GM12878 (cell line): ENCODE measurements at regions not wholly inside any gene's neighbourhood (a gene's known extent, or its start where the extent isn't known, plus 50 kb on each side); places are given as distances from the start of the nearest gene placed in this dataset.

Experiments
- ATF2 ChIP-seq: IDR thresholded peaks from 2 replicates; pipeline ENCODE4 v1.6.1; 2012; ENCODE audit warnings: low read length, inconsistent platforms
- BCLAF1 ChIP-seq: fragments of 450-650 bp; IDR thresholded peaks from 2 replicates; pipeline ENCODE4 v1.6.1; 2017; ENCODE audit warnings: antibody characterized with exemption, mild to moderate bottlenecking, moderate library complexity
- BRCA1 ChIP-seq: IDR thresholded peaks from 2 replicates; pipeline ENCODE4 v1.6.1; 2011; ENCODE audit warnings: low read depth, low read length, improper control_type of control experiment
- MTA3 ChIP-seq: IDR thresholded peaks from 2 replicates; pipeline ENCODE4 v1.6.1; 2012; ENCODE audit warnings: low read length, inconsistent platforms, borderline replicate concordance
- NBN ChIP-seq: fragments of 450-650 bp; IDR thresholded peaks from 2 replicates; pipeline ENCODE4 v1.6.1; 2016
- NFIC ChIP-seq: IDR thresholded peaks from 2 replicates; pipeline ENCODE4 v1.6.1; 2012; ENCODE audit warnings: low read depth, mild to moderate bottlenecking, inconsistent platforms, low read length, moderate library complexity
- RELA ChIP-seq: fragments of 450-650 bp; IDR thresholded peaks from 2 replicates; pipeline ENCODE4 v1.8.0; 2014; ENCODE audit warnings: borderline replicate concordance; ENCODE audit not compliant: partially characterized antibody
- TARDBP ChIP-seq: IDR thresholded peaks from 2 replicates; pipeline ENCODE4 v1.6.1; 2016; ENCODE audit warnings: borderline replicate concordance
- ZBTB4 ChIP-seq: fragments of 450-650 bp; formaldehyde crosslinking; IDR thresholded peaks from 2 replicates; pipeline ENCODE4 v1.4.0; 2022; ENCODE audit warnings: mild to moderate bottlenecking, moderate library complexity
- ZNF24 ChIP-seq: fragments of 450-650 bp; IDR thresholded peaks from 2 replicates; pipeline ENCODE4 v1.6.1; 2017; ENCODE audit warnings: antibody characterized with exemption, mild to moderate bottlenecking
- TF ChIP-seq, protein P1 (sequence below), 3 experiments: IDR thresholded peaks in 2 of 3; conservative IDR thresholded peaks in 1 of 3; 2 replicates each; pipeline ENCODE4 v1.5.1; 2011; ENCODE audit warnings: low read depth in 3 of 3, low read length in 3 of 3, mild to moderate bottlenecking in 3 of 3, control low read depth in 2 of 3, moderate library complexity in 2 of 3, inconsistent platforms in 1 of 3, mixed read lengths in 1 of 3; ENCODE audit not compliant: control insufficient read depth in 2 of 3, insufficient read depth in 1 of 3; ENCODE audit errors: extremely low read depth in 1 of 3
- TF ChIP-seq, protein P2 (sequence below): IDR thresholded peaks from 2 replicates; pipeline ENCODE4 v1.6.1; 2012; ENCODE audit warnings: low read depth, low read length, improper control_type of control experiment
- TF ChIP-seq, protein P3 (sequence below): fragments of 450-650 bp; IDR thresholded peaks from 2 replicates; pipeline ENCODE4 v1.6.1; 2016; ENCODE audit warnings: mild to moderate bottlenecking

GRCh38 chr2:75865702-75866101, 155.0 kb upstream of the GCFC2 start:
- TF ChIP-seq BRCA1 (no peak), NBN (no peak), BCLAF1 (no peak), NFIC (no peak), MTA3 (no peak), ZBTB4 (CRISPR knock-in tag) (no peak), RELA (no peak), TARDBP (no peak), ZNF24 (no peak), ATF2 (no peak)
- TF ChIP-seq, protein P1, sequence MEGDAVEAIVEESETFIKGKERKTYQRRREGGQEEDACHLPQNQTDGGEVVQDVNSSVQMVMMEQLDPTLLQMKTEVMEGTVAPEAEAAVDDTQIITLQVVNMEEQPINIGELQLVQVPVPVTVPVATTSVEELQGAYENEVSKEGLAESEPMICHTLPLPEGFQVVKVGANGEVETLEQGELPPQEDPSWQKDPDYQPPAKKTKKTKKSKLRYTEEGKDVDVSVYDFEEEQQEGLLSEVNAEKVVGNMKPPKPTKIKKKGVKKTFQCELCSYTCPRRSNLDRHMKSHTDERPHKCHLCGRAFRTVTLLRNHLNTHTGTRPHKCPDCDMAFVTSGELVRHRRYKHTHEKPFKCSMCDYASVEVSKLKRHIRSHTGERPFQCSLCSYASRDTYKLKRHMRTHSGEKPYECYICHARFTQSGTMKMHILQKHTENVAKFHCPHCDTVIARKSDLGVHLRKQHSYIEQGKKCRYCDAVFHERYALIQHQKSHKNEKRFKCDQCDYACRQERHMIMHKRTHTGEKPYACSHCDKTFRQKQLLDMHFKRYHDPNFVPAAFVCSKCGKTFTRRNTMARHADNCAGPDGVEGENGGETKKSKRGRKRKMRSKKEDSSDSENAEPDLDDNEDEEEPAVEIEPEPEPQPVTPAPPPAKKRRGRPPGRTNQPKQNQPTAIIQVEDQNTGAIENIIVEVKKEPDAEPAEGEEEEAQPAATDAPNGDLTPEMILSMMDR (IDR thresholded peaks at IDR 0.05 in 2 of 3, conservative IDR thresholded peaks at IDR 0.05 in 1 of 3; ENCODE audit: control insufficient read depth in 2 of 3, extremely low read depth in 1 of 3, insufficient read depth in 1 of 3, low read depth in 3 of 3, low read length in 3 of 3) = no peak
- TF ChIP-seq, protein P2, sequence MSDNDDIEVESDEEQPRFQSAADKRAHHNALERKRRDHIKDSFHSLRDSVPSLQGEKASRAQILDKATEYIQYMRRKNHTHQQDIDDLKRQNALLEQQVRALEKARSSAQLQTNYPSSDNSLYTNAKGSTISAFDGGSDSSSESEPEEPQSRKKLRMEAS = no peak
- TF ChIP-seq, protein P3, sequence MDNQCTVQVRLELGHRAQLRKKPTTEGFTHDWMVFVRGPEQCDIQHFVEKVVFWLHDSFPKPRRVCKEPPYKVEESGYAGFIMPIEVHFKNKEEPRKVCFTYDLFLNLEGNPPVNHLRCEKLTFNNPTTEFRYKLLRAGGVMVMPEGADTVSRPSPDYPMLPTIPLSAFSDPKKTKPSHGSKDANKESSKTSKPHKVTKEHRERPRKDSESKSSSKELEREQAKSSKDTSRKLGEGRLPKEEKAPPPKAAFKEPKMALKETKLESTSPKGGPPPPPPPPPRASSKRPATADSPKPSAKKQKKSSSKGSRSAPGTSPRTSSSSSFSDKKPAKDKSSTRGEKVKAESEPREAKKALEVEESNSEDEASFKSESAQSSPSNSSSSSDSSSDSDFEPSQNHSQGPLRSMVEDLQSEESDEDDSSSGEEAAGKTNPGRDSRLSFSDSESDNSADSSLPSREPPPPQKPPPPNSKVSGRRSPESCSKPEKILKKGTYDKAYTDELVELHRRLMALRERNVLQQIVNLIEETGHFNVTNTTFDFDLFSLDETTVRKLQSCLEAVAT = no peak
